ENCODE measurements at regions not wholly inside any gene's neighbourhood (a gene's known extent, or its start where the extent isn't known, plus 50 kb on each side); places are given as distances from the start of the nearest gene placed in this dataset.

DNA sequence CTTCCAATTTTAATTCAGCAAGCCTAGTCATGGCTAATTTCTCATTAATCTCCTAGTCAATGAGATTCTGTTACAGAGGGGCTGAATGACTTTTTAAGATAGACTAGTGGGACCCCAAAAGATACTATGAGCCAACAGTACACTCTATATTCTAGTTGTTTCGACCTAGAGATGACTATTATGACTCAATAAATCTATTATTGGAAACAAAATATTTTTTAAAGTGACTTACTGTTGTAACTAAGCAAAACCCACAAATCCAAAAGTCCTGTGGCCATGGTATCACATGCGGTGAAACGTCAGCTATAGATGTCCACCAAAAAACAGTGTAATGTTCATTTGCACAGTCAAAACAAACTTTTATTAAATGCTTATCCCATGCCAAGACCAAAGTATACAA, 95.3 kb upstream of the ADO start:
- no peak for DNase-seq (ENCODE audit: low read depth)
- TF ChIP-seq, protein P1, sequence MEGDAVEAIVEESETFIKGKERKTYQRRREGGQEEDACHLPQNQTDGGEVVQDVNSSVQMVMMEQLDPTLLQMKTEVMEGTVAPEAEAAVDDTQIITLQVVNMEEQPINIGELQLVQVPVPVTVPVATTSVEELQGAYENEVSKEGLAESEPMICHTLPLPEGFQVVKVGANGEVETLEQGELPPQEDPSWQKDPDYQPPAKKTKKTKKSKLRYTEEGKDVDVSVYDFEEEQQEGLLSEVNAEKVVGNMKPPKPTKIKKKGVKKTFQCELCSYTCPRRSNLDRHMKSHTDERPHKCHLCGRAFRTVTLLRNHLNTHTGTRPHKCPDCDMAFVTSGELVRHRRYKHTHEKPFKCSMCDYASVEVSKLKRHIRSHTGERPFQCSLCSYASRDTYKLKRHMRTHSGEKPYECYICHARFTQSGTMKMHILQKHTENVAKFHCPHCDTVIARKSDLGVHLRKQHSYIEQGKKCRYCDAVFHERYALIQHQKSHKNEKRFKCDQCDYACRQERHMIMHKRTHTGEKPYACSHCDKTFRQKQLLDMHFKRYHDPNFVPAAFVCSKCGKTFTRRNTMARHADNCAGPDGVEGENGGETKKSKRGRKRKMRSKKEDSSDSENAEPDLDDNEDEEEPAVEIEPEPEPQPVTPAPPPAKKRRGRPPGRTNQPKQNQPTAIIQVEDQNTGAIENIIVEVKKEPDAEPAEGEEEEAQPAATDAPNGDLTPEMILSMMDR (IDR thresholded peaks at IDR 0.05; ENCODE audit: insufficient read depth, low read length) = no peak

DNA sequence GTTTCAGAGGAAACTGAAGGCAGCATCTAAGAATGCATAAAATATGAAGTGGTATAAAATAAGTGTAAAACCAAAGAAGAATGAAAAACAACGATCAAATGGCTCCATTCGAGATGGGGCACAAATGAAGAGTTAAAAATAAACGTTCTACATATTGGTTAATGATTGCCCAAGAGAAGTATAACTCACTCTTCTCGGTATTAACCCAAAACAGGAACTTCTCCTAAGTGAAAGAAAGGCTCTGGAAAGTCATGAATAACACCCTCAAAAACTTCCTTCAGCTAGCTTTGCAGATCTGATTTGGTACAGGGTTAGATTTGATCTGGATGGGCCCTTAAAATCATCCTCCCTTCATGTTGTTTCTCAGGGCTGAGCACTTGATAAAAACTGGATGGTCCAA, 94.3 kb upstream of the ADO start:
- TF ChIP-seq, protein P1 (IDR thresholded peaks at IDR 0.05; ENCODE audit: insufficient read depth, low read length) = no peak

More for the DNA sequence above, 95.3 kb upstream of the ADO start:
- no peak overlapping the region for H3K4me3 ChIP-seq (ENCODE audit: low read depth, low read length)

DNA sequence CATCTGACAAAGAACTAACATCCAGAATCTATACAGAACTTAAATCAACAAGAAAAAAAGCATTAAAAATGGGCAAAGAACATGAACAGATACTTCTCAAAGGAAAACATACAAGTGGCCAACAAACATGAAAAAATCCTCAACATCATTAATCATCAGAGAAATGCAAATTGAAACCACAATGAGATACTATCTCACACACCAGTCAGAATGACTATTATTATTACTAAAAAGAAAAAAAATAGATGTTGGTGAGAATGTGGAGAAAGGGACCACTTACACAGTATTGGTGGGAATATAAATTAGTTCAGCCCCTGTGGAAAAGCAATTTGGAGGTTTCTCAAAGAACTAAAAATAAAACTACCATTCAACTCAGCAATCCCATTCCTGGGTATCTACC, 89.1 kb upstream of the ADO start:
- TF ChIP-seq, protein P1 (IDR thresholded peaks at IDR 0.05; ENCODE audit: insufficient read depth, low read length) = no peak
- DNase-seq (ENCODE audit: low read depth) = no peak
- no peak overlapping the region for H3K4me3 ChIP-seq (ENCODE audit: low read depth, low read length)

More for the DNA sequence above, 94.3 kb upstream of the ADO start:
- no peak for DNase-seq (ENCODE audit: low read depth)
- no peak overlapping the region for H3K4me3 ChIP-seq (ENCODE audit: low read depth, low read length)

DNA sequence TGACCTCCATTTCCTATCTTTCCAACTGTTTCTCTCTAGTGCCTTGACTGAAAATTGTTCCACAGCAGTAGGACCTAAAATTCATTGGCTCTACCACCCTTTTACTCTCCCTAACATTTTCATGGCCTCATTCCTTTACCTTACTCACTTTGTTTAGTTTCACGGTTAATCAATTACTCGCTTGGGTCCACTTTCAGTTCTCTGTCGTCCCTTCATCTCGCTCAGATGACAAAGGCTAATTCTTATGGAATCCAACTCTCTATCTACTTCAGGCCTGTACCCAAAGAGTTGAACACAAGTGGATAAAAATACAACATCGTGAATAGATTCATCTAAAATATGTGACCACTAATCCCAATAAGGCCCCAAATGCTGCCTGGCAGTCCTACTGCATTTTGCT, 85.9 kb upstream of the ADO start:
- no peak for DNase-seq (ENCODE audit: low read depth)
- TF ChIP-seq, protein P1 (IDR thresholded peaks at IDR 0.05; ENCODE audit: insufficient read depth, low read length) = no peak
- no peak overlapping the region for H3K4me3 ChIP-seq (ENCODE audit: low read depth, low read length)

DNA sequence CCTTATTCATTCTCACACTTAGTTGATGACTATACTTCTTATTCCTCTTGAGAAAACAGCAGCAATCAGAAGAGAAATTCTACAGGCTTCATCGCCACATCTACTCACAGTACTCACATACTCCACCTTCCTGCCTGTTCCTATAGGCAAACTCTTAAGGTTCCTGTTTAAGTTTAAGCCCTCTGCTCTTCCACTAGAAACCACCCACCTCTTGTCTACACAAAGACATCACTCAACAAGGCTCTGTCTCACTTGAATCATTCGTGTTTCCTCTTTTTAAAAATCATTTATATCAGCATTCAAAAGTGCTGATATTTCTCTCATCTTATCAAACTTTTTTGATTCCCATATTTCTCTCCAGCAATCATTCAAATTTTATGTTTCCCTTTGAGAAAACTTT, 85.5 kb upstream of the ADO start:
- TF ChIP-seq, protein P1 (IDR thresholded peaks at IDR 0.05; ENCODE audit: insufficient read depth, low read length) = no peak
- DNase-seq (ENCODE audit: low read depth) = no peak
- H3K4me3 ChIP-seq (ENCODE audit: low read depth, low read length) = no peak overlapping the region

DNA sequence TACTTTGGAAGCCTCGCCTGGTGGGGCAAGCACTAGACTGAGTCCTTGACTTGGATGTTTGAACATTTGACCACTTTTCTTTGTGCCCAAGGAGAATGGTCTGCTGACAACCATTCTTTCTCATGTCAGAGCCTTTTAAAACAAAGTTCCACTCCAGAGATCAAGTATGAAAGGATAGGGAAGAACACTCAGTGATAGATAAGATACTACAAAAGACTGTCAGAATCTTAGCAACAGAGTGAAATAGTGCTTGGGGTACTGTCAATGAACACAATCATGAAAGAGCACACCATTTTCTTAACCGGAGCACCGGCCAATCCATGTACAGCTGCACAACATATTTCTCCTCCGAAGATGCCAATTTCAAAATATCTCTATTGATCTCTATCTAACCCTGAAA, 82.8 kb upstream of the ADO start:
- TF ChIP-seq, protein P1 (IDR thresholded peaks at IDR 0.05; ENCODE audit: insufficient read depth, low read length) = no peak
- DNase-seq (ENCODE audit: low read depth) = no peak
- H3K4me3 ChIP-seq (ENCODE audit: low read depth, low read length) = no peak overlapping the region

DNA sequence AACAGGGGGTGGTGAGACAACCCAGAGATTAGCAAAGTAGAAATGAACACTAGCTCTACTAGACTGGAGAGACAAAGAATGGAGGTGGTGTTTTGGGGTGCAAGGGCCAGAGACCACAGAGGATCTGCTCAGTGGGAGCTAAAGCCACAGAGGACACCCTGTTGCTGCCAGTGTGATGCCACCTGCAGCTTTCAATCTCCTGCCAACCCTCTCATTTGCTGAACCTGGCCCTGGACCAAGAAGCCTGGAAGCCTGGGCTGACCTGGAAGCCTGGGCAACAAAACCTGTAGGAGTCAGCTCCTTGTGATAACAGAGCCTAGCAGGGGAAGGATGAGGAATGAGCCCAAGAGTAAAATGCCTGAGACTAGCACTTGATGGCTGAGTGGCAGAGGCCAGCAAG, 81.1 kb upstream of the ADO start:
- DNase-seq (ENCODE audit: low read depth) = no peak
- no peak overlapping the region for H3K4me3 ChIP-seq (ENCODE audit: low read depth, low read length)
- TF ChIP-seq, protein P1 (IDR thresholded peaks at IDR 0.05; ENCODE audit: insufficient read depth, low read length) = no peak
